ENCODE measurements at regions not wholly inside any gene's neighbourhood (a gene's known extent, or its start where the extent isn't known, plus 50 kb on each side); places are given as distances from the start of the nearest gene placed in this dataset.
"Not testable (repeated sequence)": the region's sequence is repeated elsewhere in the genome, so short reads cannot be mapped to it uniquely, and the experiment has no call there.

- Histone ChIP-seq H3K4me3 (no peak overlapping the region), H3K4me1 (no peaks in the 10 kb centered on the region), H3K9ac (ENCODE audit: low read depth in 2 of 2, low read length in 2 of 2) (no peak overlapping the region), H3K36me3 (no peaks in the 10 kb centered on the region), H3K27me3 (no peaks in the 10 kb centered on the region), H3K27ac (no peak overlapping the region), H3K9me3 (no peaks in the 10 kb centered on the region)
- intact Hi-C loops (cut with DNase I): no loop called here
- no peak for TF ChIP-seq CTCF (IDR thresholded peaks at IDR 0.05)
- no peak for DNase-seq
Measured at GRCh38 chr17:63295839-63296590, 150.1 kb downstream of the CYB561 start.

GRCh38 chr17:63298916-63299315 lies 147.2 kb downstream of the CYB561 start:
- H3K27me3 ChIP-seq; intact Hi-C loops (cut with DNase I); DNase-seq; H3K4me3 ChIP-seq; H3K36me3 ChIP-seq; H3K27ac ChIP-seq; H3K9me3 ChIP-seq; H3K4me1 ChIP-seq; H3K9ac ChIP-seq (ENCODE audit: low read depth in 2 of 2, low read length in 2 of 2): not testable (repeated sequence)

- Histone ChIP-seq H3K9me3 (no peaks in the 10 kb centered on the region), H3K36me3 (no peaks in the 10 kb centered on the region), H3K9ac (ENCODE audit: low read depth in 2 of 2, low read length in 2 of 2) (no peak overlapping the region), H3K4me1 (no peaks in the 10 kb centered on the region), H3K27me3 (no peaks in the 10 kb centered on the region), H3K4me3 (no peak overlapping the region), H3K27ac (no peak overlapping the region)
- TF ChIP-seq CTCF (IDR thresholded peaks at IDR 0.05): no peak
- intact Hi-C loops (cut with DNase I): no loop called here
- no peak for DNase-seq
Measured at GRCh38 chr17:63304704-63305261, 141.3 kb downstream of the CYB561 start.

- Histone ChIP-seq H3K9me3 (no peaks in the 10 kb centered on the region), H3K36me3 (no peaks in the 10 kb centered on the region), H3K4me3 (no peak overlapping the region), H3K9ac (ENCODE audit: low read depth in 2 of 2, low read length in 2 of 2) (no peak overlapping the region), H3K27me3 (no peaks in the 10 kb centered on the region), H3K27ac (no peak overlapping the region), H3K4me1 (no peaks in the 10 kb centered on the region)
- TF ChIP-seq CTCF (IDR thresholded peaks at IDR 0.05): no peak
- DNase-seq: no peak
- intact Hi-C loops (cut with DNase I): no loop called here
Measured at GRCh38 chr17:63305857-63306256, 140.2 kb downstream of the CYB561 start.

GRCh38 chr17:63306855-63307254 lies 139.3 kb downstream of the CYB561 start:
- Histone ChIP-seq H3K4me1 (no peaks in the 10 kb centered on the region), H3K27ac (no peak overlapping the region), H3K9ac (ENCODE audit: low read depth in 2 of 2, low read length in 2 of 2) (no peak overlapping the region), H3K36me3 (no peaks in the 10 kb centered on the region), H3K4me3 (no peak overlapping the region), H3K27me3 (no peaks in the 10 kb centered on the region), H3K9me3 (no peaks in the 10 kb centered on the region)
- DNase-seq: no peak
- TF ChIP-seq CTCF (IDR thresholded peaks at IDR 0.05): no peak
- intact Hi-C loops (cut with DNase I): no loop called here

GRCh38 chr17:63308272-63308671 lies 137.8 kb downstream of the CYB561 start:
- no peak overlapping the region for H3K27ac ChIP-seq
- TF ChIP-seq CTCF (IDR thresholded peaks at IDR 0.05): no peak
- H3K4me3 ChIP-seq: no peak overlapping the region
- no peaks in the 10 kb centered on the region for H3K36me3 ChIP-seq
- DNase-seq: no peak
- H3K9me3 ChIP-seq: no peaks in the 10 kb centered on the region
- no peaks in the 10 kb centered on the region for H3K4me1 ChIP-seq
- intact Hi-C loops (cut with DNase I): no loop called here
- no peaks in the 10 kb centered on the region for H3K27me3 ChIP-seq
- no peak overlapping the region for H3K9ac ChIP-seq (ENCODE audit: low read depth in 2 of 2, low read length in 2 of 2)

Measured in colonic mucosa (tissue), 4 donors.